Gastrocnemius medialis (tissue), 4 donors: ENCODE measurements at regions not wholly inside any gene's neighbourhood (a gene's known extent, or its start where the extent isn't known, plus 50 kb on each side); places are given as distances from the start of the nearest gene placed in this dataset.

Experiments
- POLR2A ChIP-seq, 2 donors: fragments of 450-650 bp; IDR thresholded peaks; one replicate each; pipeline ENCODE4 v1.6.1; 2017; ENCODE audit warnings: antibody characterized with exemption in 2 of 2, mild to moderate bottlenecking in 2 of 2, moderate library complexity in 2 of 2
- TF ChIP-seq, protein P1 (sequence below), 5 experiments: fragments of 450-650 bp in 3 of 5; fragments of 200-600 bp in 2 of 5; sonication (generic) in 2 of 5; IDR thresholded peaks in 4 of 5; conservative IDR thresholded peaks in 1 of 5; 1 replicate in 4 of 5; 2 replicates in 1 of 5; pipeline ENCODE4 v1.5.1; 2016 to 2019; ENCODE audit warnings: antibody characterized with exemption in 5 of 5, mild to moderate bottlenecking in 3 of 5, moderate library complexity in 3 of 5

DNA sequence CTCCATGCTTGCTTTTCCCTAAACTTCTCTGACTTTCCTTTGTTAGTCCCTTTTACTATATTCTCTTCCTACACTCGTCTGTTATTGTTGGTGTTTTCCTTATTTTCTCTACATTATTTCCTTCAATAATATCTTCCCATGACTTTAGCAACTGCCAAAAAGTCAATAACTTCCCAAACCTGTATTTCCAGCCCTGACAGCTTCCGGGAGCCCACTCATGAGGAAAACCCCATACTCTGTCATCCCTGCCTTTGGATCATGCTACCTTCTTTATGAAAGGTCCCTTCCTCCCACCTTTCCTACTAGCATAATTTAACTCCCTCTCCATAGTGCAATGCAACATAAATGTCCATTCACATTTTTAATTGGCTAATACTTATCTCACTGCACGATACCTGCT, 144.0 kb upstream of the CDH6 start:
- TF ChIP-seq, protein P1, sequence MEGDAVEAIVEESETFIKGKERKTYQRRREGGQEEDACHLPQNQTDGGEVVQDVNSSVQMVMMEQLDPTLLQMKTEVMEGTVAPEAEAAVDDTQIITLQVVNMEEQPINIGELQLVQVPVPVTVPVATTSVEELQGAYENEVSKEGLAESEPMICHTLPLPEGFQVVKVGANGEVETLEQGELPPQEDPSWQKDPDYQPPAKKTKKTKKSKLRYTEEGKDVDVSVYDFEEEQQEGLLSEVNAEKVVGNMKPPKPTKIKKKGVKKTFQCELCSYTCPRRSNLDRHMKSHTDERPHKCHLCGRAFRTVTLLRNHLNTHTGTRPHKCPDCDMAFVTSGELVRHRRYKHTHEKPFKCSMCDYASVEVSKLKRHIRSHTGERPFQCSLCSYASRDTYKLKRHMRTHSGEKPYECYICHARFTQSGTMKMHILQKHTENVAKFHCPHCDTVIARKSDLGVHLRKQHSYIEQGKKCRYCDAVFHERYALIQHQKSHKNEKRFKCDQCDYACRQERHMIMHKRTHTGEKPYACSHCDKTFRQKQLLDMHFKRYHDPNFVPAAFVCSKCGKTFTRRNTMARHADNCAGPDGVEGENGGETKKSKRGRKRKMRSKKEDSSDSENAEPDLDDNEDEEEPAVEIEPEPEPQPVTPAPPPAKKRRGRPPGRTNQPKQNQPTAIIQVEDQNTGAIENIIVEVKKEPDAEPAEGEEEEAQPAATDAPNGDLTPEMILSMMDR (IDR thresholded peaks at IDR 0.05 in 4 of 5, conservative IDR thresholded peaks at IDR 0.05 in 1 of 5) = no peak
- TF ChIP-seq POLR2A (IDR thresholded peaks at IDR 0.05) = no peak
